Erythroblast (primary cell): ENCODE measurements at regions not wholly inside any gene's neighbourhood (a gene's known extent, or its start where the extent isn't known, plus 50 kb on each side); places are given as distances from the start of the nearest gene placed in this dataset.

Experiments
- GATA1 ChIP-seq: IDR thresholded peaks from 2 replicates; pipeline ENCODE4 v1.6.1; 2011; ENCODE audit warnings: low read depth, mild to moderate bottlenecking, control low read depth, low read length, moderate library complexity
- POLR2A ChIP-seq: IDR thresholded peaks from 2 replicates; pipeline ENCODE4 v1.6.1; 2011; ENCODE audit warnings: mild to moderate bottlenecking, low read length

DNA sequence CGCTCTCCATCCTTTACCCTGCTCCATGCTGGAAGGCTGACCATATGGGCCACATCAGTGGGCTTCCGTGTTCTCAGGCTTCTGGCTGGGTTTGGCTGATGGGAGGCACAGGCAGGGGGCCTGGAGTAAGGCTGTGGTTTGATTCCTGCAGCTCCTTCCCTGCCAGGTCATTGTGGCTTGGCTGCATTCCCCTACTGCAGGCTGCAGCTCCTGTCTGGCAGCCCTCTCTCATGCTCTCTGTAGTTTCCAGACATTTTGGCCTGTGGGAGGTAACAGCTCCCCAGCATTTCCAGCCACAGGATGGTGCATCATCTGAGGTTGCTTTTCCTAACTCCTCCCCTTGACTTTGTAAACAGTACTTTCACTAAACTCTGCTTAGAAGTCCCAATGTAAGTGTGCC is 102.0 kb upstream of the PTPN3 start:
- TF ChIP-seq POLR2A, result no peak
- no peak for TF ChIP-seq GATA1
